ENCODE measurements at regions not wholly inside any gene's neighbourhood (a gene's known extent, or its start where the extent isn't known, plus 50 kb on each side); places are given as distances from the start of the nearest gene placed in this dataset.

GRCh38 chr15:62770752-62771151 is 271.8 kb upstream of the TPM1 start:
- TF ChIP-seq CTCF (IDR thresholded peaks at IDR 0.05; ENCODE audit: insufficient read depth, low read length), result no peak
- TF ChIP-seq POLR2AphosphoS5 (IDR thresholded peaks at IDR 0.05; ENCODE audit: low read depth), result no peak
- TF ChIP-seq SPI1 (IDR thresholded peaks at IDR 0.05; ENCODE audit: borderline replicate concordance, low read depth), result no peak
- no peak for TF ChIP-seq REST (IDR thresholded peaks at IDR 0.05; ENCODE audit: insufficient replicate concordance, low read depth)
